ENCODE measurements at regions not wholly inside any gene's neighbourhood (a gene's known extent, or its start where the extent isn't known, plus 50 kb on each side); places are given as distances from the start of the nearest gene placed in this dataset.

DNA sequence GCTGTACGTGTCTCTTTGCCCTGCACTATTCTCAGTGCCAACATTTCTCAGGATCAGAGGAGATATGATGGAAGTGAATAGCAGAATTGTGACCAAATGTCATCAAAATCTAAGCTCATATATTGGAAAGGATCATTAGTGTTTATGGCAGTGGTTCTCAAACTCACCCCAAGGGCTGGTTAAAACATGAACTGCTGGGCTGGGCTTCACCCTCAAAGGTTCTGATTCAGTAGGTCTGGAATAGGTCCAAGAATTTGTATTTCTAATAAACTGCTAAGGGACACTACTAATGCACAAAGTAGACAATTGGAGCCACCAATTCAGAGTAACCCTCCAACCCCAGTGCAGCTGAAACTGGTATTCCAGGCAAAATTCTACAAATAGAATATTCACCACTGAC lies 317.9 kb upstream of the UBE2E3 start:
- TF ChIP-seq, protein P1, sequence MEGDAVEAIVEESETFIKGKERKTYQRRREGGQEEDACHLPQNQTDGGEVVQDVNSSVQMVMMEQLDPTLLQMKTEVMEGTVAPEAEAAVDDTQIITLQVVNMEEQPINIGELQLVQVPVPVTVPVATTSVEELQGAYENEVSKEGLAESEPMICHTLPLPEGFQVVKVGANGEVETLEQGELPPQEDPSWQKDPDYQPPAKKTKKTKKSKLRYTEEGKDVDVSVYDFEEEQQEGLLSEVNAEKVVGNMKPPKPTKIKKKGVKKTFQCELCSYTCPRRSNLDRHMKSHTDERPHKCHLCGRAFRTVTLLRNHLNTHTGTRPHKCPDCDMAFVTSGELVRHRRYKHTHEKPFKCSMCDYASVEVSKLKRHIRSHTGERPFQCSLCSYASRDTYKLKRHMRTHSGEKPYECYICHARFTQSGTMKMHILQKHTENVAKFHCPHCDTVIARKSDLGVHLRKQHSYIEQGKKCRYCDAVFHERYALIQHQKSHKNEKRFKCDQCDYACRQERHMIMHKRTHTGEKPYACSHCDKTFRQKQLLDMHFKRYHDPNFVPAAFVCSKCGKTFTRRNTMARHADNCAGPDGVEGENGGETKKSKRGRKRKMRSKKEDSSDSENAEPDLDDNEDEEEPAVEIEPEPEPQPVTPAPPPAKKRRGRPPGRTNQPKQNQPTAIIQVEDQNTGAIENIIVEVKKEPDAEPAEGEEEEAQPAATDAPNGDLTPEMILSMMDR (conservative IDR thresholded peaks at IDR 0.05), result no peak
- TF ChIP-seq EZH2 (IDR thresholded peaks at IDR 0.05; ENCODE audit: low read depth), result no peak
